ENCODE measurements at regions not wholly inside any gene's neighbourhood (a gene's known extent, or its start where the extent isn't known, plus 50 kb on each side); places are given as distances from the start of the nearest gene placed in this dataset.
A peak's percentile ranks its signal among the peaks of the same experiment; 100 is the strongest.

- DNase-seq (ENCODE audit: low read depth), result no peak
- H3K4me3 ChIP-seq (replicated peaks; ENCODE audit: low read depth, low read length), result no peak overlapping the region
Measured at GRCh38 chr2:71938108-71938507, 209.6 kb downstream of the CYP26B1 start.

DNA sequence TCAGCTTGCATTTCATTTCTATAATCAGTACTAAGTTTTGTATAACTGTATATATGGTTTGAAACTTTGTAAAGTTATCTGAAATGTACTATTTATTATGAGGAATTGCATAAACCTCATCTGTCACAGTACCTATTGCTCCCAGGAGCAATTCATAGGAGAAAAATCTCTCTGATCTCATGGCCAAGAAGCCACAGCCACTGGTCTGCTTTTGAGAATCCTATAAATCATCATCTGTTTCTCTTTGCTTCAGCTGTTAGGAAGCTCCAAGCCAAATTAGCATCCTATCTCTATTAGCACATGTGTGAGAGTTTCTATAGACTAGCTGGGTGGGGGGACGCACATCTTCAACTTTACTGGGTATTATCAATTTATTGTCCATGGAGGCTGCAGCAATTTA is 210.3 kb downstream of the CYP26B1 start:
- no peak overlapping the region for H3K4me3 ChIP-seq (replicated peaks; ENCODE audit: low read depth, low read length)
- no peak for TF ChIP-seq CTCF (IDR thresholded peaks at IDR 0.05; ENCODE audit: low read length, missing control alignments)
- no peak for DNase-seq (ENCODE audit: low read depth)

More at GRCh38 chr2:71938108-71938507, 209.6 kb downstream of the CYP26B1 start:
- TF ChIP-seq CTCF (IDR thresholded peaks at IDR 0.05; ENCODE audit: low read length, missing control alignments), result no peak

GRCh38 chr2:71936076-71937030 is 211.3 kb downstream of the CYP26B1 start:
- TF ChIP-seq CTCF (IDR thresholded peaks at IDR 0.05; ENCODE audit: low read length, missing control alignments), result no peak
- DNase-seq (ENCODE audit: low read depth), result no peak
- no peak overlapping the region for H3K4me3 ChIP-seq (replicated peaks; ENCODE audit: low read depth, low read length)

DNA sequence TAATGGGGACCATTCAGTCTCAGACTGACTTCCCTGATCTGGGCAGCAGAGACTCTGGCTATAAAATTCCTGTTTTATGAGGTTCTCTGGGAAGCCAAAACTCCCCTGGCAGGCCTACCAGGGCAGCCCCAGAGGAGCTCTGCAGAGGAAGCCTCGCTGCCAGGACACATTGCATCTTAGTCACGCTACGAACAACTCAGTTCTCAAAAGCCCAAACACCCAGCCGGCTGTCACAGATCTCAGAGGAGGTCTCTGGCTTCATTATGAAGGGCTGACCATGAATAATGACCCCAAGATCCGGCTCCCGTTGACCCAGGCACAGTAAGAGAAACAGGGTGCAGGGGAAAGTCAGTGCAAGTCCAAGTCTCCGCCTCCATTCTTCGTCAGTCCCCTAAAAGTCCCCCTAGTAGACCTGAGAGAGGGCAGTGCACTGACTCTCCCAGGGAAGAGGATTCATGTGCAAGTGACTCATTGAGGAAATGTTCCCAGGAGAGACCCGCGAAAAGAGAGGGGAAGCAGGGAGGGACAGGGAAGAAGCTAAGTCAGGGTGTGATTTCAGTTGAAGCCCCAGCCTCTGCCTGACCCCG is 212.3 kb downstream of the CYP26B1 start:
- peak; percentile 49 for DNase-seq (ENCODE audit: low read depth)
- no peak overlapping the region for H3K4me3 ChIP-seq (replicated peaks; ENCODE audit: low read depth, low read length)

GRCh38 chr2:71934595-71935261 is 212.9 kb downstream of the CYP26B1 start:
- DNase-seq (ENCODE audit: low read depth), result peak; percentile 58
- no peak overlapping the region for H3K4me3 ChIP-seq (replicated peaks; ENCODE audit: low read depth, low read length)
- no peak for TF ChIP-seq CTCF (IDR thresholded peaks at IDR 0.05; ENCODE audit: low read length, missing control alignments)

More for the DNA sequence above, 212.3 kb downstream of the CYP26B1 start:
- no peak for TF ChIP-seq CTCF (IDR thresholded peaks at IDR 0.05; ENCODE audit: low read length, missing control alignments)

DNA sequence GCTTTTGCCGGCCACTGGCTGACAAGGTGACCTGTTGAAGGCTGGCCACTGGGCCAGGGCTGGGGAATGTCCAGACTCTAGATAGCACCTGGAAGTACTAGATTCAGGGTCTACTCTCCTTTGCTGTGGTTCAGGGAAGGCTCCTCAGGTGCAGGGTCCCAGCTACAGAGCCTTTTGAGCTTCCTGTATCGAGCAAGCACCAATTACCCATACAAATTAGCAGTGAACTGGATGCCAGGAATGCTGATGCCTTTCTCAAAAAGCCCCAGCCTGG is 213.4 kb downstream of the CYP26B1 start:
- no peak overlapping the region for H3K4me3 ChIP-seq (replicated peaks; ENCODE audit: low read depth, low read length)
- TF ChIP-seq CTCF (IDR thresholded peaks at IDR 0.05; ENCODE audit: low read length, missing control alignments), result no peak
- DNase-seq (ENCODE audit: low read depth), result no peak
